K562 (cell line): ENCODE measurements at regions not wholly inside any gene's neighbourhood (a gene's known extent, or its start where the extent isn't known, plus 50 kb on each side); places are given as distances from the start of the nearest gene placed in this dataset.

Experiments
- ATAC-seq: fragments of 200-7000 bp; cut with Tn5 transposase; 3 replicates; pipeline ENCODE4 v1.9.1; 2020; ENCODE audit warnings: moderate library complexity
- BruUV-seq: library from RNA; stranded (reverse); fragments of 400-500 nt; replicated peaks from 2 replicates; lab custom pipeline; 2021; lab: Mats Ljungman, UMichigan
- CTCF ChIA-PET: fragments of 300-600 bp; formaldehyde crosslinking; extraction: SDS; loops from one replicate; lab custom pipeline; 2021; ENCODE audit warnings: low intra/inter-chr PET ratio; lab: Yijun Ruan, JAX
- POLR2A ChIA-PET: fragments of 300-600, 350-650 bp; sonication (Branson Sonifier 250); formaldehyde crosslinking; extraction: SDS; loops from one replicate; lab custom pipeline; 2021; ENCODE audit warnings: antibody characterized with exemption, inconsistent platforms; lab: Yijun Ruan, JAX
- DNase-seq, 4 experiments: peaks; one replicate each; pipeline versions ENCODE4 v3.0.0 to v3.0.0-alpha.2; 2011 to 2018; ENCODE audit warnings: low spot score in 3 of 4, mixed read lengths in 3 of 4; ENCODE audit errors: extremely low read depth in 1 of 4
- FAIRE-seq: peaks from 2 replicates; lab custom pipeline; 2011; peaks lifted over from hg19 to GRCh38; lab: Jason Lieb, UNC
- H2AFZ ChIP-seq: 2 replicates; pipeline ENCODE4 v1.6.0; 2011; ENCODE audit warnings: low read depth, low read length, control low read depth, inconsistent platforms
- H3K27ac ChIP-seq: fragments of 200-600 bp; 3 replicates; pipeline ENCODE4 v1.8.0; 2011; ENCODE audit warnings: low read depth, mild to moderate bottlenecking, control low read depth, inconsistent platforms, low read length, moderate library complexity, mixed read lengths; ENCODE audit errors: extremely low read depth
- H3K27me3 ChIP-seq, 2 experiments: fragments of 300-600 bp in 1 of 2; 2 replicates in 1 of 2; 3 replicates in 1 of 2; pipeline versions ENCODE4 v1.6.0 to v1.8.0; 2011; ENCODE audit warnings: inconsistent platforms in 2 of 2, low read length in 2 of 2, mild to moderate bottlenecking in 1 of 2, mixed read lengths in 1 of 2, moderate library complexity in 1 of 2; ENCODE audit not compliant: control insufficient read depth in 2 of 2, insufficient read depth in 2 of 2
- H3K36me3 ChIP-seq: fragments of 300-600 bp; 3 replicates; pipeline ENCODE4 v1.8.0; 2011; ENCODE audit warnings: mild to moderate bottlenecking, low read length, inconsistent platforms; ENCODE audit not compliant: control insufficient read depth, insufficient read depth
- H3K4me1 ChIP-seq, 2 experiments: fragments of 200-600 bp in 1 of 2; replicated peaks in 1 of 2; 2 replicates in 1 of 2; 3 replicates in 1 of 2; pipeline versions ENCODE4 v1.5.1 to v1.8.0; 2011; ENCODE audit warnings: inconsistent platforms in 2 of 2, low read length in 2 of 2, mild to moderate bottlenecking in 1 of 2, mixed read lengths in 1 of 2, moderate library complexity in 1 of 2; ENCODE audit not compliant: control insufficient read depth in 2 of 2, insufficient read depth in 2 of 2
- H3K4me2 ChIP-seq: 2 replicates; pipeline ENCODE4 v1.6.1; 2011; ENCODE audit warnings: low read length, control low read depth, inconsistent platforms, mixed read lengths; ENCODE audit not compliant: insufficient read depth
- H3K4me3 ChIP-seq: fragments of 200-600 bp; sonication (generic), shearing (Covaris generic); 2 replicates; pipeline ENCODE4 v1.5.1; 2016; ENCODE audit warnings: control low read depth, inconsistent platforms
- H3K79me2 ChIP-seq: fragments of 200-600 bp; 3 replicates; pipeline ENCODE4 v1.8.0; 2011; ENCODE audit warnings: low read length, inconsistent platforms; ENCODE audit not compliant: control insufficient read depth, insufficient read depth
- H3K9ac ChIP-seq, 2 experiments: 2 replicates each; pipeline versions ENCODE4 v1.6.0 to v1.6.1; 2011; ENCODE audit warnings: low read depth in 2 of 2, low read length in 2 of 2, control low read depth in 1 of 2, inconsistent platforms in 1 of 2, mild to moderate bottlenecking in 1 of 2, mixed read lengths in 1 of 2; ENCODE audit not compliant: insufficient read depth in 1 of 2
- H3K9me1 ChIP-seq: one replicate; pipeline ENCODE4 v1.6.0; 2011; ENCODE audit warnings: inconsistent platforms, mild to moderate bottlenecking, low read length, moderate library complexity; ENCODE audit not compliant: control insufficient read depth, insufficient read depth
- H3K9me3 ChIP-seq: replicated peaks from 2 replicates; pipeline ENCODE4 v1.5.1; 2011; ENCODE audit warnings: low read depth, low read length, inconsistent platforms; ENCODE audit not compliant: control insufficient read depth, insufficient read depth
- H4K20me1 ChIP-seq: replicated peaks from 2 replicates; pipeline ENCODE4 v1.6.1; 2011; ENCODE audit warnings: low read length, inconsistent platforms, mixed read lengths; ENCODE audit not compliant: control insufficient read depth, insufficient read depth
- ARID3A ChIP-seq: IDR thresholded peaks from 2 replicates; pipeline ENCODE4 v1.6.1; 2012; ENCODE audit warnings: low read depth, low read length, improper control_type of control experiment, borderline replicate concordance
- BMI1 ChIP-seq: fragments of 150-350 bp; IDR thresholded peaks from 2 replicates; pipeline ENCODE4 v1.6.1; 2014; ENCODE audit warnings: low read length
- MED1 ChIP-seq: sonication (generic); formaldehyde crosslinking; IDR thresholded peaks from 2 replicates; pipeline ENCODE4 v1.8.1; 2023; ENCODE audit warnings: missing genetic modification reagents, borderline replicate concordance
- MYC ChIP-seq, 2 experiments: fragments of 250-450 bp in 1 of 2; sonication (Bioruptor Pico) in 1 of 2; IDR thresholded peaks; 2 replicates each; pipeline versions ENCODE4 v1.5.1 to v1.6.1; 2012 to 2021; ENCODE audit warnings: low read depth in 2 of 2, borderline replicate concordance in 1 of 2, improper control_type of control experiment in 1 of 2, low read length in 1 of 2, mild to moderate bottlenecking in 1 of 2, moderate library complexity in 1 of 2
- NCOA1 ChIP-seq: fragments of 450-650 bp; IDR thresholded peaks from 2 replicates; pipeline ENCODE4 v1.6.1; 2016; ENCODE audit warnings: low read depth
- PML ChIP-seq: IDR thresholded peaks from 2 replicates; pipeline ENCODE4 v1.6.1; 2012; ENCODE audit warnings: low read length, inconsistent platforms
- PPARD ChIP-seq: fragments of 250-450 bp; sonication (Bioruptor Pico); IDR thresholded peaks from 2 replicates; pipeline ENCODE4 v1.8.0; 2022; ENCODE audit warnings: inconsistent platforms, mild to moderate bottlenecking, moderate library complexity
- PTTG1 ChIP-seq: fragments of 450-650 bp; IDR thresholded peaks from 2 replicates; pipeline ENCODE4 v1.6.1; 2016; ENCODE audit warnings: low read depth, mild to moderate bottlenecking, missing genetic modification characterization, missing compliant biosample characterization
- STAT5A ChIP-seq: IDR thresholded peaks from 2 replicates; pipeline ENCODE4 v1.6.1; 2012; ENCODE audit warnings: low read length, inconsistent platforms, borderline replicate concordance
- ZNF444 ChIP-seq: fragments of 250-450 bp; sonication (Bioruptor Pico); IDR thresholded peaks from 2 replicates; pipeline ENCODE4 v1.4.0; 2020; ENCODE audit warnings: mild to moderate bottlenecking, moderate library complexity
- ZNF79 ChIP-seq: fragments of 250-450 bp; sonication (Bioruptor Pico); IDR thresholded peaks from 2 replicates; pipeline ENCODE4 v1.4.0; 2020; ENCODE audit warnings: low read depth, mild to moderate bottlenecking, moderate library complexity
- WGBS: fragments of 100-300 bp; shearing (Covaris generic); methylation state at CpG from one replicate; pipeline ENCODE4 v1.1.6; 2016; ENCODE audit warnings: low coverage, mixed read lengths; ENCODE audit not compliant: insufficient coverage; ENCODE audit errors: missing lambda C conversion rate; 5-methylcytosine and 5-hydroxymethylcytosine counted together
- in situ Hi-C: fragments of 300-500 bp; cut with MboI; formaldehyde crosslinking; loops from 4 replicates; pipeline ENCODE4 v1.15.0; 2018; ENCODE audit warnings: inconsistent platforms, mixed read lengths
- intact Hi-C: fragments of 100-400 bp; cut with micrococcal nuclease; formaldehyde crosslinking; loops from 2 replicates; pipeline ENCODE4 v1.14.2; 2022

DNA sequence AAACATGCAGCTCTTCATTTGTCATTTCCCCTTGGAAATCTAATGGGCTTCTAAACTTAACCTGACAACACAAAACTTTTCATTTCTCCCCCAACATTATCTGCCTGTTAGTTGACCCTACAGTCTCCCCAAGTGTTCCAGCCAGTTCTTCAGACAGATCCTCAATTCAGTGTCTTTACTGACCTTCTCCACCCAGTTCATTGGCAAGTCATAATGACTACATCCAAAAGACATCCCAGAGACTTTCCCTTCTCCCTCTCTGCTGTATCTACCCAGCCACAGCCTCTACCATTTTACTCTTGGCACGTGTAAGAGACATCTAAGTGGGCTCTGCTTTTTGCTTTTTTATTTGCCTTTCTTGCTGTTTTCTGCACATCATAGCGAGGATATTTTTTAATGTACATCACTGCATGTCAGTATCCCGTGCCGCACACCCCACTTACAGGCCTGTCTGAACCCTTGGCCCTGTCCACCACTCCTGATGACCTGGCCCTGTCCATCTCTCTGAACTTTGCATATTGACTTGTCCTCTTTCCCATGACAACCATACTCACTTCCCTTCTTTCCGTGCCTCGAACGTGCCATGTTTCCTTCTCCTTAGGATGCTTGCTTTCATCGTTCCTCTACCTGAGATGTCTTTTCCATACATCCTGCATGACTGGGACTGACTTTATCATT is 391.9 kb downstream of the IRS2 start:
- Histone ChIP-seq H3K79me2 (no peaks in the 10 kb centered on the region), H3K4me1 (no peaks in the 10 kb centered on the region), H3K4me3 (no peak overlapping the region), H3K36me3 (no peaks in the 10 kb centered on the region), H2AFZ (no peak overlapping the region), H3K27me3 (no peaks in the 10 kb centered on the region), H3K9me3 (no peaks in the 10 kb centered on the region), H3K27ac (no peak overlapping the region), H3K4me2 (no peak overlapping the region), H4K20me1 (no peaks in the 10 kb centered on the region), H3K9ac (no peak overlapping the region), H3K9me1 (no peaks in the 10 kb centered on the region)
- DNase-seq, result no peak
- CTCF ChIA-PET, result no interaction called here
- in situ Hi-C loops, result no loop called here
- no peak for TF ChIP-seq BMI1
- TF ChIP-seq PML, result no peak
- TF ChIP-seq MED1 (CRISPR knock-in tag), result no peak
- TF ChIP-seq STAT5A, result no peak
- TF ChIP-seq ARID3A, result no peak
- TF ChIP-seq PPARD, result no peak
- no peak for TF ChIP-seq ZNF79 (CRISPR knock-in tag)
- TF ChIP-seq MYC (IDR thresholded peaks at IDR 0.05; ENCODE audit: low read depth, low read length), result no peak
- no peak for TF ChIP-seq MYC (CRISPR knock-in tag; IDR thresholded peaks at IDR 0.05; ENCODE audit: borderline replicate concordance, low read depth)
- no peak for TF ChIP-seq NCOA1
- no peak for TF ChIP-seq ZNF444 (CRISPR knock-in tag)
- no peak for TF ChIP-seq PTTG1 (tag)
- FAIRE-seq, result no peak
- BruUV-seq, result no TSS peak
- POLR2A ChIA-PET, result no interaction called here
- no peak for ATAC-seq
- intact Hi-C loops, result no loop called here
- 0% methylated on average over 5 of the region's 8 CpGs for WGBS
